ENCODE measurements at regions not wholly inside any gene's neighbourhood (a gene's known extent, or its start where the extent isn't known, plus 50 kb on each side); places are given as distances from the start of the nearest gene placed in this dataset.
"Not testable (repeated sequence)": the region's sequence is repeated elsewhere in the genome, so short reads cannot be mapped to it uniquely, and the experiment has no call there.

DNA sequence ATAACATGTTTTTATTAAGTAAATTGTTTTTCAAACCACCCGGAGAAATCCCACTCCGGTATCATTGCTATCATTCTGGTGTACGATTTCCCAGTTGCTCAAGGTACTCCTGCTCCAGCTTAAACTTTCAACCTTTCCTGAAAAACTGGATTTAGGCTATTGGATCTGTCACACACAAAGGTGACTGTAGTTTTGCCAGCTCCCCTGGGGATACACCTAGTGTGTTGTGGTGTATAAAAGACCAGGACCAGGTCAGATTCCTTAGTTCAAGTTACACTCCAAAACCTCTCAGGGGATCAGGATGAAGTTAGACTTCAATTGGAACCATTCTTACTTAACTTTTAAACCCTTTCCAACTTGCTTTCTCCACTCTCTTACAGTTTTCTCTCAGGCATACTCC is 303.9 kb downstream of the NOVA1 start:
- DNase-seq = no peak

DNA sequence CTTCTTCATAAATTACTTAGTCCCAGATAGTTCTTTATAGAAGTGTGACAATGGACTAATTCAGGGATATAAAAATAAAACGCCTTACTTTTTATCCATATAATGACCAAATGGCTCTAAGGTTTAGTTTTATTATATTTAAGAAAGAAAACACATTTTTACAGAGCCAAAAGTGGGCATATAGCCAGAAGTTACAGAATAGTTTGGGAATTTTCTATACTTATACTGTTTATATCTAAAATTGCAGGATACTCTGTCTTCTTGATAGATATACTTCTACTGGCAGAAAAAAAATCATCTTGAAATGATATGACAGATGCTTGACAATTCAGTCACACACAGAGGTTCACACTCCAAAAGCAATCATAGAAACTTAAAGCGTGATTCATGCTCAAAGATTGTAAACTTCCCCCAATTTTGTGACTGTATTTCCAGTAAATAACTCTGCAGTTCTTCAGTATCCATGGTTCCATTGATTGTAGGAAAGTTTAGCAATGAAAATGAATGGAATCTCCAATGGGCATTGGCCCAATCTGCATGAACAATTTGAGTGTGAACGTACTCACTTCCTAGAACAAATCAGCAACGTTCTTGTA is 307.8 kb downstream of the NOVA1 start:
- no peak for DNase-seq

DNA sequence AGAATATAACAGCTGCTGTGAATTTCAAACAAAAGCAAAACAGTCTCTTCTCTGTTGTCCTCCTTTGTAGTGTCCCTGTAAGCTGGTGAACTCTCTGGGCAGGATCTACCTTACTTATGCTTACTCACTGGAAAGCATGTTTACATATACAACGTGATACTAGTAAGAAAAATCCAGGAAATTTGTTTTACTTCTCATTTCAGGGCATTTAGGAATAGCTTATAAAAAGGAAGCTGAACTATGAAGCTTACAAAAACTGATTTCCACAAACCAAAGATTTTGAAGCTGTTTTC is 311.0 kb downstream of the NOVA1 start:
- no peak for DNase-seq

DNA sequence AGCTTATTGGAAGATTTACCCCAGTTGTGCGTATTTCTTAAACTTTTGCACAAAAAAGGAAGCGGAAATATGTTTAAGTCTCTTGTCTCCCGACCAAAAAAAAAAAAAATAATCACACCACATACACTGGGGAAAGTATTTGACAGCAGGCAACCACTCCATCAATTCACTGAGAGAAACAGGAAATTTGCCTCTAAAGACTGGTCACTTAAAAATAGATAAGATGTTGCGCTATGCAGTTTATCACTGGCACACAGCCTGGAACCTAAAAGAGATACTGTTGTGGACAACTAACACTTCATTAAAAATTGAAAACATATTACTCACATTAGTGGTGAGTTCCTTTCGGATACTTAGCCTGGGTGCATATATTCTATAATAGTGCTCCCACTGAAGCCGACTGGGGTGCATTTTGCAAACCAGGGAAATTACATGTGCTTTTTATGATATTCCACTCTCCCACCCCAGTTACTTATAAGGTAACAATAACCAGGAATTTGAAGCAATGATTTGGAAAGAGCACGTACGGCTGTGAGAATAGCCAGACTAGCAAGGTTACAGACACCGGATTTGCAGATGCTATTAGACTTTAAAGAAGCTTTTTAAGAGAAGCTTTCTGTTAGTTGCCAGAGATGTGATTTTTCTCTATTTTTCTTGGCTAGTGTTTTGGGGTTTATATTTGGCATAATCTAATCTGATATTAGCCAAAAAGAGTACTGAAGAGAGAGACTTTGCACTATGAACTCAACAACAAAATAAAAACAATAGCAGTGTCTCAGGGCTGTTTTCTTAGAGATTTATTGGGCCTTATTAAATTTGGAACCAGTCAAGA is 311.5 kb downstream of the NOVA1 start:
- no peak for DNase-seq

DNA sequence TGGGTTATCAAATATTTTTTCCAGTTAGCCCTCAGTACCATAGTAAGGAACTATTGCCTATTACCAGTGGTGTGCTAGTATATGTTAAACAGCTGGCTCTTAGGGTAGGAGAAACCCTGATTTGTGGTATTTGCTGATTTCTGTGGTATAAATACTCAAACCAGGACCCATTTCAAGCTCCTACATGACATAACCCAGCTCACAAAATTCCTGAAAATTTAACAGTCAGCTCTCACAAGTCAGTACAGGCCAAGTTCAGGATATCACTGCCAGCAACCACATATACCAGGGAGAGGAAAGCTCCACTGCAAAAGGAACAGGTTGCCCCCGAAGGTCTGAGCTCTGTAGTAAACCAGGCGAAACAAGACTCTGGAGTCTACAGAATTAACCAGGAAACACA is 315.3 kb downstream of the NOVA1 start:
- DNase-seq = no peak

DNA sequence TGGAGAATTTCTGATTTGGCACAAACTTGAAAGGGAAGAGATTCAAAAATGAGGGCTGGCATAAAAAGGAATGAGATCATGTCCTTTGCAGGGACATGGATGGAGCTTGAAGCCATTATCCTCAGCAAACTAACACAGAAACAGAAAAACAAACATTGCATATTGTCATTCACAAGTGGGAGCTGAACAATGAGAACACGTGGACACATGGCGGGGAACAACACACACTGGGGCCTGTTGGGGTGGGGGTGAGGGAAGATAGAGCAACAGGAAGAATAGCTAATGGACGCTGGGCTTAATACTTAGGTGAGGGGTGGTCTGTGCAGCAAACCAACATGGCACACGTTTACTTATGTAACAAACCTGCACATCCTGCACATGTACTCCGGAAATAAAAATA is 315.8 kb downstream of the NOVA1 start:
- not testable (repeated sequence) for DNase-seq

DNA sequence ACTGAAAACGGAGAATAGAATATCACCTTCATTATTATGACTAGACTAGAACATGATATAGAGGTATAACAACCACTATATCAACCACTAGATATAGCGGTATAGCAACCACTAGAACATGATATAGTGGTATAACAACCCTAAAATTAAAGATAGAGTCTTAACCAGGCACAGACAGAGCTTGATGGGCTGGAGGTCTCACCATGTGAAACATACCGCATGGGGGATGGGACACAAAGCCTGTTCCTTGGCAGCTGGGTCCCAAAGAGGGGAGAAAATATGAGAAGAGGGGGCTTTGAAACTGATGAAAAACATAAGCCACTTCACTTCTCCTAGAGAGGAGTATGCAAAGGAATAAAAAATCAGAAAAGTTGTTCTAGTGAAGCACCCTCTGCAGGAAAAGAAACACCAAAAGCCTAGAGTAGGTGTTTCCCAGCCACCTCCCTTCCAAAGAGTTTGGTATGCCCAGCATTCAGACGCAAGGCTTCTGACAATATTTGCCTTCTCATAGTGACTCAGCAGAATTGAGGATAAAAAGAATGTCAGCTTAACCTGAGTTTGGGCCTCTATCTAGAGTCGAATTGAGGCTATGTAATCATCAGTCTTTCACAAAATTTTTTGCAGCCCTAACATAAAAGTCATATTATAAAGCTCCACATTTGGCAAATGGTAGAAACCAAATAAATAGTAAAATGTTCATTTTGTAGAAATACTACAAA is 316.4 kb downstream of the NOVA1 start:
- no peak for DNase-seq

DNA sequence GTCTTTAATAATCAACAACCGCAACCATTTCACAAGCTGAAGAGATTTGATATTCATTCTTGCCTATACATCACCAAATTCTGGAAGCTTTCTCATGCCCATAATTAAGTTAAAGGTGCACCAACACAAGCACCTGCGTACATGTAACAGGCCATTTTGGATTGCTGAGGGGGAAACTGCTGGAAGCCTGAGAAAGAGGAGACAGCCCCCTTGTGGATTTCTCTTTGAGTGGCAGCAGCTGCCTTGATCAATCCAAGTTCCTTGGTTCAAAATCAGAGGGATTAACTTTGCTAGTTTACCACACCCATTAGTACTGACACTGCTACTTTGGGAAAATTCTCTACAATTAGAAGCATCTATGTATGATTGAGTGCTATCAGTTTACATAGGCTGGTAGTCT is 321.1 kb downstream of the NOVA1 start:
- DNase-seq = no peak

DNA sequence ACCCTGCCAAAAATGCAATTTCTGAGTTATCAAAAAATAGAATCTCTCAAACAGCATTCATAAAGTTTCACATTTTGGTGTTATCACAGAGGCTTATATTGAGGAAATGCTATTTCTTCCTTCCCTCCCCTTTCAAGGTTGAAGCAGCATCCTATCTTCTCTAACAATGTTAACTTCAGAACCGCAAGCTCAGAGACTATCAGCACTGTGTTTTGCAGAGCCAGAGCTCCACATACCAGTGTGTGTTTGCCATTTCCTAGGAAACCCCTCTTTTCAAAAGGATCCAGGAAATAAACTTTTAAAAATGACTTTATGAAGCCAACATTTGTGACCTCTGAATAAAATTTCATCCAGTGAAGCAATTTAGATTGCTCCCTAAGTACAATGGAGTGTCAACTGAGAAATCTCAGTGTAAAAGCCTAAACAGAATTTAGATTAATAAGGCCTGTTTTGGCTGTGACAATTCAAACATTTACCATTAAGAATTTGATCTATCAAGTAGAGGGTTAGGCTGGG is 332.6 kb downstream of the NOVA1 start:
- no peak for DNase-seq

DNA sequence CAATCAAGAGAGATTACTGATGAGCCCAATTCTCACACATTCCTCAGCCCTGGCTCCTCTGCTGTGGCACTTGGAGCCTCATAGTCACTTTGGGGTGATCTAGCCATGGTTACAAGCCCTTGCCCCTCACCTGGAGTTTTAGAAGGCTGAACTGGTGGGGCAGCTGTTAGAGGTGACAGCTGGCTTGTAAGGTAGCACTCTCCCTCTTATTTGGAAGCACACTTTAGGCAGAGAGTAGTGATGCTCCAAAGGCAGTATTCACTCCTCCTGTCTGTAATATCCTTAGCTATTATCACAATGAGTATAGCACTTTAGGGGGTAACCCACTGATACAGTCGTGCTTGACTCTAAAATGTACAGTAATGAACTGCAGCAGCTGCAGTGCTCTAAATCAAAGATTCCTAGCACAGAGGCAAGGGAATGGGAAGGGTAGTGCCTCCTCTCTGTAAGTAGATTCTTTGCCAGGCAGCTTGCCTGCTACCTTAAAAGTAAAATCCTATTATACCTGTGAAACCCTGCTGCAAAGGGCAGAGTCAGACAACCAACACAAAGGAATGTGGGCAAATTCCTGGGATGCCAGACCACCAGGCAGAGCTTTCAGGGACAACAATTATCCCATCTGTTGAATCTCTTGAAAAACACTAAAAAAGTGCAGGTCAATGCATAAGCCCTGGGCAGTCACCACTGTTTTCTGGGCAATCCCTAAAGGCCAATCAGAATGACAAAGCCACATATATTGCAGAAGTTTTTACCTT is 336.3 kb downstream of the NOVA1 start:
- no peak for DNase-seq

DNA sequence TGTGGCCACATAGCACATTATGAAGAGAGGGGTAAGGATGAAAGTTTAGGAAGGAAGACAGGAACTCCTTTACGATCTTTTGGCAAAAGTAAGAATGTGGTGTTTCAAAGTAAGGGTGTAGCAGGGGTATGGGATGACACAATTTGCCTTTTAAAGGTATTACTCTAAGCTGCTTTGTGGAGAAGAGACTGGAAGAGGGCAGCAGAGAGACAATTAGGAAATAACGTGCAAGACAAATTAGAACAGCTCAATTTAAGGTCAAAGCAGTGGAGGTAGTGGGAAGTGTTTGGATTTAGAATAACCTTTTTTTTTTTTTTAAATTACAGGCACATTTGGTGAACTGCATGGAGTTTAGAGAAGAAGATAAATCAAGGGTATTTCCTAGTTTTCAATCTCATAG is 342.6 kb downstream of the NOVA1 start:
- no peak for DNase-seq

DNA sequence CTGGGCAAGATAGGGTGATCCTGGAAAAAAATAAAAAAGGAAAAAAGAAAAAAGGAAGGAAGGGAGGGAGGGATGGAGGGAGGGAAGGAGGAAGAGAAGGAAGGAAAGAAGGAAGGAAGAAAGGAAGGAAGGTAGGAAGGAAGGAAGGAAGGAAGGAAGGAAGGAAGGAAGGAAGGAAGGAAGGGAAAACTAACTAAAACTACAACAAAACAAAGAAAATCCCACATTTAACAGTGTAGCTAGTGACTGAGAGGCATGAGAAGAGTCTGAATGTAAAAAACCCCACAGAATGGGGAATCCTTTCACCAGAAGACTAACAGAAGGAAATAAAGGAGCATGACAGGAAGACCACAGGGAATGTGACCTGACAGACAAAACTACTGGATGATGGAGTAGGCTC is 345.7 kb downstream of the NOVA1 start:
- DNase-seq = no peak

DNA sequence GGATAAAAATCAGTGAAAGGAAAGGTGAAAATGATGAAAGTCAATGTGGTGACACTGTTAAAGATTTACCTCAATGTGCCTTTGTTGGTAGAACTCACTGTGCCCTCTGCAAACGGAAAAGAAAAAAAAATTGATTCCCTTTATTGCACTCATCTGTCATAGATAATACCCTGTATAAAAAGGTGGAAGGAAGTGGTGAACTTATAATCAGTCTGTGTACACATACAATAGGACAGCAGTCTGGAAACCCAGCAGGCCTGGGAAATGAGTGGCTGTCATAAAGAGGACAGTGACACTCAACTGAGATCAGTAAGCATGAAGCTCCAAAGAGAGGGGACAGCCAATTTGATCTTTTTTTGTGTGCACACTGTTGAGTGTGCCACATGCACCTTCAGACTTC is 364.7 kb downstream of the NOVA1 start:
- DNase-seq = no peak

DNA sequence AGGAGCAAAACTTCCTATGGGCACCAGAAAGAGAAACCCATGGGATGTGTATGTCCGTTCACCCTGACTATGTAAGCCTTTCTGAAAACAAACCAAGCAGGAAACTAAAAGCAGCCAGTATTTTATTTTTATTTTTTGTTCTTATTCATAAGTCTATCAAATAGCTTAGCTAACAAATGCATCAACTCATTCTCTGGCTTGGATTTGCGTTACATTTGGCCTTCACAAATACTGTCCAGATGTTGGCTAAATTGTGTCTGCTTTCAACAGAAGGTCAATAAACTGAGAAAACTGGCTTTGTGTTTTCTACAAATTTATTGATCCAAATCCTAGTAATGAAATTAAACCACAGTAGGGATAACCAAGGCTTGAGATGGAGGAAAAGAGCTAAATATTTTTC is 379.0 kb downstream of the NOVA1 start:
- DNase-seq = no peak

DNA sequence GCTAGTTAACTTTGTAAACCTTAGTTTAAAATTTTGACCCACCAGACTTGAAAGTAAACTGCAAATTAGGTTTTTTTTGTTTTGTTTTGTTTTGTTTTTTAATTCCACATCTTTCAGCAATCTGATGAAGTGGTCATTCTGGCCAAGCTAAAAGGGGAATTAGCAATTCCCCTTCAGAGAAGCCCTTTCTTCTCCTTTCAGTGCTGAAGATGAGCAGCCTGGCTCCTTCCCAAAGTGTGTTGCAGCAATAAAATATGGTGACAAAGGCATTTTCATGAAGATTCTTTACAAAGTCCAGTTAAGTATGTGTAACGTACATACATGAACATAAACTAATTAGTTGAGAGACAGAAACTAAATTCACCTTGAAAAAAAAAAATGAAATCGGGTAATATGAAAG is 380.1 kb downstream of the NOVA1 start:
- DNase-seq = no peak

DNA sequence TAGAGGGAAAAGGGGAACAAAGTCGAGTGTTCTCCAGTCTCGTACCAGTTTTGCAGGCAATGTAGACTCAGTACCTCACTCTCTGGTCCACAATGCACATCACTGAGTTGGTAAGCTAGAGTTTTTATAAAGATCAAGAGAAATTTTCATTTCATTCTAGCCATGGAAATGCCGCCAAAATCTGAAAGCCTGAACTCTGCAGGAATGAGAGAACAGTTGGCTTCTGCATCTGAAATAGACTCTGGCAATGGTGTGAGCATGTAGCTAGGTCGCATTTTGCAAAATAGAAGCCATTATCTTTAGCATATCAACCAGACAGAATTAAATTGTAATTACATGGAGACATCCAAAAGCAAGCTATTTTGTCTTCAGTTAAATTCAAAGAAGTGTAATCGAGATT is 381.0 kb downstream of the NOVA1 start:
- DNase-seq = no peak

DNA sequence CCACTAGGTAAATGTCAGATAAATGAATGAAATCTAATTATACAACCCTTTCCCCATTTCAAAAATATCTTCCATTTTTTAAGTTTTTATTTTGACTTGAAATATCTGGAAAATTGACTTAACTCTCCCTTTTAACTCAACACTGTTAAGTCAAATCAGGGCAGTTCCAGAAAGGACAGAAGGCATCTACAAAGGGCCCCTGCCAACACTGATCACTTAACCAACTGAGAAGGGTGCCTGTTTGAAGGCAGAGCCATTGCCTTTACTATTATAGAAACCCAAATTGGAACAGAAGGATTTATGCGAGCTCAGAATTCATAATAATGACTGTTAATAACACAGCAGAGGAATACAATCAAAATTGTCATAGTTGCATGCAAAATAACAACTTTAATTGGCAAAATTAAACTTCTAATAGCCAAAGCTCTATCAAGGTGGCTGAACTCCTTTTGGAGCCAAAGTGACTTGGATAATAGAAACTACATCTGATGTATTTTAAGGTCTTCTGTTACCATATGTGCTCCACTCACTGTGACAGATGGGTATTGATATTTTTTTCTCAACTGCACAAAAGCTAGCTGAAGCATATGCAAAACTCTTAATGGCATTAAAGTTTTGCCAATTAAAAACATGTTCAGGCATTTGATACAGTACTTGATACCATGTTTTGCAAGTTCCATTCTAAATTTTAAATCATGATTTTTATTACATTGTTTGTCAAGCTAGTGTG is 383.8 kb downstream of the NOVA1 start:
- DNase-seq = no peak

DNA sequence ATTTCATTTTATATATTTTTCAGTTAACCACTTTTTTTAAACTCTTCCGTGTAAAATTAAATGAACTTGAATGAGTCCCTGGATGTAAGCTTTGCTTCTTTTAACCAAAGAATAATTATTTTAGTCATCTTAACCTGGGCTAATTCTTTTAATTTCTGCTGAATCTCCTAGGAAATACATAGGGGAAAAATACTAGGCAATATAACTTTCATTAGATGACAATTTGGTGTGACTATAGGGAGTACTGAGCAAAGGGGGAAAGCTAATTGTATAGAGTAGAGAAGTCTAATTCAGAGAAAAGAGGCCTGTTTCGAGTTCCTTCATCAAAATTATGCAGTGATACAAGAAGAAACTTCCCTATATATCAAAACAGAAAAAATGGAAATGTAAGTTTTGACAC is 388.1 kb downstream of the NOVA1 start:
- DNase-seq = no peak

DNA sequence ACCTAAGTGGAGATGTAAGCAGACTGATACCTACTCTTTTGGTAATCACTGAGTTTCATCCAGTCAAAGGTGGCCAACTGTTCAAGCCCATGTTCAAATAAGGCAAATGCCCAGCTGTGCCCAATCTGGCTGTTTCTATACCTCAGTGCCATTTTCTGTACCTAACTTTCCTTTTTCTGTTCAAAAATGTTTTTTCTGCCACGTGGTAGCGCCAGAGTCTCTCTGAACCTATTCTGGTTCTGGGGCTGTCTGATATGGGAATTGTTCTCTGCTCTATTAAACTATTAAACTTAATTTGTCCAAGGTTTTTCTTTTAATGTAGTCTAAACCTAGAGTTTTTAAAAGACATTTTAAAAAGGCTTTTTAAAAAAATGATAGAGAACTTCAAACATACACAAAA is 391.2 kb downstream of the NOVA1 start:
- no peak for DNase-seq

DNA sequence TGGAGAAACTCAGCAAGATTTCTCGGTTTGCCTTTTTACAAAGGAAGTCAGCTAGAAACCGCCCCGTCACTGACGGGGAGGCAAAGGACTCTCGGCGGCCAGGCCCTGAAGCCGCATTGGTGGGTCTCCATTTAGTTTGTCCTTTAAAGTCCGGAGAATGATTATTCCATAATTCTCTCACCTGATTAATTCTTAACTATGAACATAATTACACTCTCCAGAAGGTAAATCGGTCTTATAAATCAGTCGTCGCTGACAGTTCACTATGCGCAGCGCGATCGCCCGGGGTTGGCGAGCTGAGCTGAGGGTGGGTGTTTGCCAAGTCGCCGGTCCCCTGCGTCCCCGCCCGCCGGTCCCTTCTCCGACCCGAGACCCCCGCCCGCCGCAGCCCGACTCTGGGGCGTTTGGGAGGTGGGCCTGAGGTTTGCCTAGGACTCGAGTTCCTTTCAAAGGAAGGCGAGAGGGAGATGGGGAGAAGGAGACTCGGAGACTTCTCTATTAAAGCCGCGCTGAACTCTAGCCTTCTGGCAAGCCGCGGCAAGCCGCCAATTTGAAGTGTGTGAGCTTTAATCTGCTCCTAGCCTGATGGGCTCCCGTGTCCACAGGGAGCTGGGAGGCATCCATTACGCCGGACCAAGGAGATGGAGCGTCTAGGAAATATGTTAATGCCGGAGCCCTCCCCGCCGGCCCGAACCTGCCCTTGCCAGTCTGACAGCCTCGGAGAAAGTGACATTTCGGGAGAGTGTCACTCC is 392.9 kb downstream of the NOVA1 start:
- no peak for DNase-seq

DNA sequence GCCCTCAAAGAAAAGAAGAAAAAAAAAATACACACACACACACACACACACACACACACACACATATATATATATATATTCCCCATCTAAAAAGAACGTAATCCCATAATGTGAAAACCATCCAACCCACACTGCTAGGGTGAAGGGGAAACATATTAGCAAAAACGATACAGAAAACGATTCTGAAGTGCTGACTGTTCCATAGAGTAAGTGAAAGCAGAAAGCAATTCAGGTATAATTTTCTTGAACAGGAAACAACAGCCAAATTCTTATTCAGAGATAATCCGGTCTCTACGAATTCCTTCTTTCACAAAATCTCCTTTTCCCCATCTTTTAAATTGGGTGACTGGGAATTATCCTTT is 393.5 kb downstream of the NOVA1 start:
- no peak for DNase-seq

DNA sequence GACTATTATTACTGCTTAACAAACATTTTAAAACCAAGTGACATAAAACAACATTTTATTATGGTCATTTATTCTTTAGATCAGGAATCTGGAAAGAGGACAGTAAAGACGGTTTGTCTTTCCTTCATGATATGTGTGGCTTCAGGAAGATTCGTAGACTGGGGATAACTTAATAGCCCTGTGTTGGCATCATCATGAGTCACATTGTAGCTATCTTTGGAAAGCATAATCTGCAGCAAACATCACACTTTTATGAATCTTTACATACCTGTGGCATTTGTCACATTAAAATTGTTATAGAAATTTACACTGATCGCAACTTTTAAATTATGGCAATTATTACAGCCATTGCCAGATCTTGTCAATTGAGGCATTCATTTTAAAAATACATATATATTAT is 397.1 kb downstream of the NOVA1 start:
- DNase-seq = no peak
